Neural crest cell (in vitro differentiated cells): ENCODE measurements at regions not wholly inside any gene's neighbourhood (a gene's known extent, or its start where the extent isn't known, plus 50 kb on each side); places are given as distances from the start of the nearest gene placed in this dataset.
"Not testable (repeated sequence)": the region's sequence is repeated elsewhere in the genome, so short reads cannot be mapped to it uniquely, and the experiment has no call there.

Source experiments
- DNase-seq: peaks from one replicate; pipeline ENCODE4 v3.0.0; 2021; ENCODE audit warnings: low read depth, mixed read lengths, low spot score
- H3K27ac Mint-ChIP-seq: one replicate; pipeline ENCODE4 v1.8.0; 2021; ENCODE audit warnings: mild to moderate bottlenecking, mixed read lengths; ENCODE audit not compliant: unreplicated experiment
- H3K27me3 Mint-ChIP-seq: 2 replicates; pipeline ENCODE4 v1.8.0; 2021; ENCODE audit warnings: low read depth, mild to moderate bottlenecking, mixed read lengths
- H3K36me3 Mint-ChIP-seq: 2 replicates; pipeline ENCODE4 v1.8.0; 2021; ENCODE audit warnings: low read depth, mild to moderate bottlenecking, mixed read lengths
- H3K4me1 Mint-ChIP-seq: 2 replicates; pipeline ENCODE4 v1.8.0; 2021; ENCODE audit warnings: mixed read lengths
- H3K4me3 Mint-ChIP-seq: one replicate; pipeline ENCODE4 v1.8.0; 2021; ENCODE audit warnings: mild to moderate bottlenecking, mixed read lengths
- H3K9me3 Mint-ChIP-seq: 2 replicates; pipeline ENCODE4 v1.8.0; 2021; ENCODE audit warnings: mixed read lengths
- CTCF ChIP-seq: fragments of 200-600 bp; sonication (generic); conservative IDR thresholded peaks from 2 replicates; pipeline ENCODE4 v1.5.0; 2021; ENCODE audit warnings: antibody characterized with exemption, mild to moderate bottlenecking

DNA sequence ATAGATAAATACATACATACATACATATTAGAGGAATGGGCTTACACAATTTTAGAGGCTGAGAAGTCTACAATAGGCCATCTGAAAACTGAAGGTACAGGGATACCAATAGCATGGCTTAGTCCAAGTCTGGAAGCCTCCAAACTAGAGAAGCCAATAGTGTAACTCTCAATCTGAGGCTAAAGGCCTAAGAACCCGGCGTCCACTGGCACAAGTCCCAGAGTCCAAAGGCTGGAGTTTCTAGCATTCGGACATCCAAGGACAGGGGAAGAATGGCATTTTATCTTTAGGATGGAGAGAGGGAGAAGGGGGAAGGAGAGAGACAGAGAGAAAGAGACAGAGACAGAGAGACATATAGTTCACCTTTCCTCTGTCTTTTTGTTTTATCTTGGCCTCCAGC, 63.7 kb upstream of the SYT4 start:
- no peak overlapping the region for H3K4me3 Mint-ChIP-seq
- H3K4me1 Mint-ChIP-seq, result no peaks in the 10 kb centered on the region
- no peak for TF ChIP-seq CTCF
- H3K27me3 Mint-ChIP-seq, result peaks cover 3% of the 10 kb centered on the region
- H3K36me3 Mint-ChIP-seq, result peaks cover 4% of the 10 kb centered on the region
- no peak overlapping the region for H3K27ac Mint-ChIP-seq
- no peak for DNase-seq
- peaks cover 11% of the 10 kb centered on the region for H3K9me3 Mint-ChIP-seq

DNA sequence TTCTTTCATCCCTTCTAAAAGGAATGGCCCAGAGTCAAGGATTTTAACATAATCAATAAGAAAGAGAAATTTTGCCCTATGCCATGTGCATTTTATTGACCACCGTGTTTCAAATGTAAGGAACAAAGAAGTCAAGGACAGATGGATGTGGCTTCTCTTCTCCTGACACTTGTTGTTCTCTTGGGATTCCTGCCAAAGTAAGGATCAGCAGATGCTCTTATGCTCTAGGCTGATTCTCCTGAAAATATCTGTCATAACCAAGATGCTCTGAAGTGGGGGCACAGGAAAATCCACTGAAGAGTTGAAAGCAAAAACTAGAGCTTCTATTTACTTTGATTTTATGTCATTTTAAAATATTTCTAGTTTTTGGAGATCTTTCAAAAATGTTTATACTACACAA, 72.9 kb upstream of the SYT4 start:
- no peak overlapping the region for H3K4me3 Mint-ChIP-seq
- no peak for DNase-seq
- no peaks in the 10 kb centered on the region for H3K4me1 Mint-ChIP-seq
- no peaks in the 10 kb centered on the region for H3K27me3 Mint-ChIP-seq
- no peaks in the 10 kb centered on the region for H3K9me3 Mint-ChIP-seq
- no peaks in the 10 kb centered on the region for H3K36me3 Mint-ChIP-seq
- TF ChIP-seq CTCF, result no peak
- no peak overlapping the region for H3K27ac Mint-ChIP-seq

DNA sequence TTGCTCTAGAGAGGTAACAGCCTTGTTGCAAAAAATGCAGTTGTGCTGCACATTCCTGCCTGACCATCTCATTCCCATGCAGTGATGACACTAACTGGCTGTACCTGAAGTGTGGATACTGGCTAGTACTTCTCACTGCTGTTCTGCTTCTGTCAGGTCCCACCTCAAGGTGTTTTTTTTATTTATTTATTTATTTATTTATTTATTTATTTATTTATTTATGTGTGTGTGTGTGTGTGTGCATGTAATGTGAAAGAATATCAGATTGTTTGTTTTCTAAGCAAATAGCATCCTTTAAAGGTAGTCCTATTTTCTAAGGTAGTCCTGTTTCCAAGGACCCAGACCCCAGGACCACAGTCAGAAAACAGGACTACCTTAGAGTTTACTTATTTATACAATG, 87.2 kb upstream of the SYT4 start:
- Mint-ChIP-seq H3K27ac (no peak overlapping the region), H3K4me1 (no peaks in the 10 kb centered on the region), H3K36me3 (no peaks in the 10 kb centered on the region), H3K4me3 (no peak overlapping the region), H3K27me3 (no peaks in the 10 kb centered on the region), H3K9me3 (peaks cover 4% of the 10 kb centered on the region)
- no peak for DNase-seq
- no peak for TF ChIP-seq CTCF

DNA sequence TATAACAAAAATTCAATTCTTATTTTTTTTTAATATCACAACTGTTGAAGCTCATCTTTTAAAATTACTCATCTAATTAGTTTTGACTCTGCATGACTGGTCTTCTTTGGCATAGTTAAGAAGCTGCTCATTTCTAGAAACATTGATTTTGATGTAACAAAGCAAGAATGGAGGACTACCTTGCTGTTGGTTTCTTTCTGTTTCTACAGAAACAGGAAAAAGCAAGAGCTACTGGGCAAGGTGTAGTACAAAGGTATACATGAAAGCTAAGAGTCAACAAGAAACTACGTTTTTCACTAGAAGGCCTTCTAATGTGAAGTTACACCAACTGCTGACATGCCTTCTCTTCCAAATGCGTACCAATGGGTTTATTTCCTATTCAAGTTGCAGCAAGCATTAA, 90.6 kb upstream of the SYT4 start:
- no peaks in the 10 kb centered on the region for H3K27me3 Mint-ChIP-seq
- TF ChIP-seq CTCF, result no peak
- no peaks in the 10 kb centered on the region for H3K4me1 Mint-ChIP-seq
- H3K27ac Mint-ChIP-seq, result no peak overlapping the region
- H3K4me3 Mint-ChIP-seq, result no peak overlapping the region
- DNase-seq, result no peak
- H3K9me3 Mint-ChIP-seq, result no peaks in the 10 kb centered on the region
- H3K36me3 Mint-ChIP-seq, result no peaks in the 10 kb centered on the region

- H3K4me3 Mint-ChIP-seq, DNase-seq, H3K27me3 Mint-ChIP-seq, H3K4me1 Mint-ChIP-seq, H3K27ac Mint-ChIP-seq, H3K9me3 Mint-ChIP-seq, H3K36me3 Mint-ChIP-seq: not testable (repeated sequence)
Observed at GRCh38 chr18:43369311-43369710, 92.0 kb upstream of the SYT4 start.

GRCh38 chr18:43372773-43373172, 95.5 kb upstream of the SYT4 start:
- H3K9me3 Mint-ChIP-seq, result peaks cover 3% of the 10 kb centered on the region
- DNase-seq, result no peak
- no peaks in the 10 kb centered on the region for H3K27me3 Mint-ChIP-seq
- H3K27ac Mint-ChIP-seq, result no peak overlapping the region
- no peak for TF ChIP-seq CTCF
- H3K4me3 Mint-ChIP-seq, result no peak overlapping the region
- no peaks in the 10 kb centered on the region for H3K4me1 Mint-ChIP-seq
- H3K36me3 Mint-ChIP-seq, result no peaks in the 10 kb centered on the region
